Stomach (tissue), 8 donors: ENCODE measurements at regions not wholly inside any gene's neighbourhood (a gene's known extent, or its start where the extent isn't known, plus 50 kb on each side); places are given as distances from the start of the nearest gene placed in this dataset.

ENCODE experiments used
- DNase-seq, 2 donors: peaks; one replicate each; pipeline versions ENCODE4 v3.0.0 to v3.0.0-alpha.2; 2013 to 2019
- H3K27ac ChIP-seq, 5 donors: fragments of 200-600 bp in 4 of 5; sonication (generic) in 4 of 5; one replicate each; pipeline ENCODE4 v1.5.1; 2013 to 2019; ENCODE audit warnings: mild to moderate bottlenecking in 1 of 5, moderate library complexity in 1 of 5
- H3K27me3 ChIP-seq, 3 donors: fragments of 200-600 bp; sonication (generic); one replicate each; pipeline ENCODE4 v1.5.1; 2017 to 2019; ENCODE audit warnings: mixed run types in 1 of 3
- H3K36me3 ChIP-seq, 4 donors: fragments of 200-600 bp; sonication (generic); 1 replicate in 3 of 4; 2 replicates in 1 of 4; pipeline ENCODE4 v1.5.1; 2016 to 2019
- H3K4me1 ChIP-seq, 4 donors: fragments of 200-600 bp; sonication (generic); one replicate each; pipeline ENCODE4 v1.5.1; 2016 to 2019
- H3K4me3 ChIP-seq, 4 donors: fragments of 200-600 bp; sonication (generic) in 3 of 4; one replicate each; pipeline ENCODE4 v1.5.1; 2016 to 2019; ENCODE audit warnings: mild to moderate bottlenecking in 1 of 4
- H3K9me3 ChIP-seq, 4 donors: fragments of 200-600 bp; sonication (generic); one replicate each; pipeline ENCODE4 v1.5.1; 2016 to 2019
- CTCF ChIP-seq, 7 experiments: fragments of 450-650 bp in 4 of 7; fragments of 200-600 bp in 3 of 7; sonication (generic) in 3 of 7; IDR thresholded peaks; one replicate each; pipeline ENCODE4 v1.5.1; 2016 to 2019; ENCODE audit warnings: antibody characterized with exemption in 7 of 7, control low read depth in 2 of 7, mild to moderate bottlenecking in 1 of 7
- EP300 ChIP-seq: sonication (generic); formaldehyde crosslinking; IDR thresholded peaks from one replicate; pipeline ENCODE4 v1.6.1; 2017; ENCODE audit warnings: antibody characterized with exemption
- POLR2A ChIP-seq, 4 donors: fragments of 450-650 bp; IDR thresholded peaks; one replicate each; pipeline ENCODE4 v1.6.1; 2016; ENCODE audit warnings: antibody characterized with exemption in 4 of 4, control low read depth in 2 of 4, mild to moderate bottlenecking in 1 of 4, moderate library complexity in 1 of 4
- POLR2AphosphoS5 ChIP-seq, 3 donors: sonication (generic); formaldehyde crosslinking; IDR thresholded peaks; one replicate each; pipeline ENCODE4 v1.6.1; 2016; ENCODE audit warnings: antibody characterized with exemption in 3 of 3
- WGBS, 5 donors: extraction: QIAGEN DNeasy Blood & Tissue Kit in 3 of 5; methylation state at CpG; one replicate each; pipeline versions ENCODE4 v1.1.5 to v1.1.7; 2013 to 2018; 5-methylcytosine and 5-hydroxymethylcytosine counted together
- intact Hi-C: fragments of 100-400 bp; cut with DNase I; formaldehyde crosslinking; loops from one replicate; pipeline ENCODE4 v1.15.1; 2023; ENCODE audit warnings: low total_unique reads
- donor health status: healthy with polysubstance abuse.
- donor health status: Bipolar disorder and iron deficiency.
- donor health status: healthy.

- Histone ChIP-seq H3K36me3 (no peaks in the 10 kb centered on the region), H3K4me3 (no peak overlapping the region), H3K27ac (no peak overlapping the region), H3K9me3 (no peaks in the 10 kb centered on the region), H3K4me1 (peaks cover 11 to 34% (median 20%) of the 10 kb centered on the region in 4 donors), H3K27me3 (no peaks in the 10 kb centered on the region)
- no peak for TF ChIP-seq POLR2AphosphoS5 (IDR thresholded peaks at IDR 0.05)
- TF ChIP-seq CTCF (IDR thresholded peaks at IDR 0.05) = no peak
- no peak for TF ChIP-seq EP300
- no peak for TF ChIP-seq POLR2A (IDR thresholded peaks at IDR 0.05)
- 38 to 58% (median 42%) methylated on average over 3 of the region's 3 CpGs for WGBS, 5 donors
- DNase-seq = no peak
- intact Hi-C loops = no loop called here
These were observed 74.6 kb upstream of the LAPTM4A start for GRCh38 chr2:20126040-20126439.

- no peak for DNase-seq
- intact Hi-C loops = no loop called here
- Histone ChIP-seq H3K27ac (no peak overlapping the region), H3K27me3 (no peaks in the 10 kb centered on the region), H3K4me3 (no peak overlapping the region), H3K9me3 (no peaks in the 10 kb centered on the region), H3K36me3 (no peaks in the 10 kb centered on the region), H3K4me1 (peaks cover 11 to 30% (median 20%) of the 10 kb centered on the region in 4 donors)
- no peak for TF ChIP-seq POLR2AphosphoS5 (IDR thresholded peaks at IDR 0.05)
- TF ChIP-seq CTCF (IDR thresholded peaks at IDR 0.05) = no peak
- TF ChIP-seq EP300 = no peak
- no peak for TF ChIP-seq POLR2A (IDR thresholded peaks at IDR 0.05)
- 83 to 92% (median 87%) methylated on average over 3 of the region's 3 CpGs for WGBS, 5 donors
These were observed 74.2 kb upstream of the LAPTM4A start for GRCh38 chr2:20125616-20126015.

GRCh38 chr2:20125164-20125563, 73.7 kb upstream of the LAPTM4A start:
- no peaks in the 10 kb centered on the region for H3K9me3 ChIP-seq
- peaks cover 10 to 25% (median 17%) of the 10 kb centered on the region in 4 donors for H3K4me1 ChIP-seq
- no peaks in the 10 kb centered on the region for H3K36me3 ChIP-seq
- intact Hi-C loops = no loop called here
- no peak overlapping the region for H3K4me3 ChIP-seq
- no peak for DNase-seq
- no peak for TF ChIP-seq EP300
- TF ChIP-seq POLR2AphosphoS5 (IDR thresholded peaks at IDR 0.05) = no peak
- no peaks in the 10 kb centered on the region for H3K27me3 ChIP-seq
- WGBS, 5 donors = 69 to 81% (median 78%) methylated on average over 6 of the region's 6 CpGs
- H3K27ac ChIP-seq = no peak overlapping the region

- Histone ChIP-seq H3K4me3 (no peak overlapping the region), H3K4me1 (peaks cover under 1 to 16% (median 6%) of the 10 kb centered on the region in 4 donors), H3K27me3 (no peaks in the 10 kb centered on the region), H3K36me3 (no peaks in the 10 kb centered on the region), H3K9me3 (no peaks in the 10 kb centered on the region), H3K27ac (no peak overlapping the region)
- no peak for DNase-seq
- WGBS, 5 donors = 85 to 93% (median 91%) methylated on average over 4 of the region's 4 CpGs
- intact Hi-C loops = no loop called here
- no peak for TF ChIP-seq POLR2A (IDR thresholded peaks at IDR 0.05)
- no peak for TF ChIP-seq POLR2AphosphoS5 (IDR thresholded peaks at IDR 0.05)
- TF ChIP-seq EP300 = no peak
- TF ChIP-seq CTCF (IDR thresholded peaks at IDR 0.05) = no peak
These were observed 72.6 kb upstream of the LAPTM4A start for GRCh38 chr2:20123871-20124594.

- TF ChIP-seq CTCF (IDR thresholded peaks at IDR 0.05) = no peak
- TF ChIP-seq POLR2A (IDR thresholded peaks at IDR 0.05) = no peak
- TF ChIP-seq EP300 = no peak
- Histone ChIP-seq H3K27me3 (no peaks in the 10 kb centered on the region), H3K4me3 (no peak overlapping the region), H3K4me1 (peaks cover 0 to 13% (median 4%) of the 10 kb centered on the region in 4 donors), H3K9me3 (no peaks in the 10 kb centered on the region), H3K36me3 (no peaks in the 10 kb centered on the region), H3K27ac (no peak overlapping the region)
- DNase-seq = no peak
- WGBS, 5 donors = 87 to 96% (median 93%) methylated on average over 5 of the region's 5 CpGs
- intact Hi-C loops = no loop called here
These were observed 71.4 kb upstream of the LAPTM4A start for GRCh38 chr2:20122864-20123263.
